HG03565 (cell line): ENCODE measurements at regions not wholly inside any gene's neighbourhood (a gene's known extent, or its start where the extent isn't known, plus 50 kb on each side); places are given as distances from the start of the nearest gene placed in this dataset.

Experiments
- ATAC-seq: cut with Tn5 transposase; IDR thresholded peaks from one replicate; pipeline ENCODE4 v1.9.1; 2021; ENCODE audit warnings: mild to moderate bottlenecking, moderate library complexity; ENCODE audit not compliant: unreplicated experiment

- no peak for ATAC-seq
These were observed 798.1 kb upstream of the LRRC4C start for GRCh38 chr11:42257534-42257933.

GRCh38 chr11:42265072-42265471, 805.6 kb upstream of the LRRC4C start:
- ATAC-seq = no peak

- no peak for ATAC-seq
These were observed 811.9 kb upstream of the LRRC4C start for GRCh38 chr11:42271306-42271705.

- no peak for ATAC-seq
These were observed 814.5 kb upstream of the LRRC4C start for GRCh38 chr11:42273977-42274376.

GRCh38 chr11:42296910-42297309, 837.5 kb upstream of the LRRC4C start:
- no peak for ATAC-seq

- ATAC-seq = no peak
These were observed 840.3 kb upstream of the LRRC4C start for GRCh38 chr11:42299780-42300179.

- no peak for ATAC-seq
These were observed 842.3 kb upstream of the LRRC4C start for GRCh38 chr11:42301777-42302176.

- ATAC-seq = no peak
These were observed 852.1 kb upstream of the LRRC4C start for GRCh38 chr11:42311514-42311913.

GRCh38 chr11:42311944-42312343, 852.5 kb upstream of the LRRC4C start:
- no peak for ATAC-seq

GRCh38 chr11:42315267-42315666, 855.8 kb upstream of the LRRC4C start:
- no peak for ATAC-seq

GRCh38 chr11:42315846-42316245, 856.4 kb upstream of the LRRC4C start:
- no peak for ATAC-seq

- no peak for ATAC-seq
These were observed 860.5 kb upstream of the LRRC4C start for GRCh38 chr11:42319921-42320320.

GRCh38 chr11:42329929-42330565, 870.6 kb upstream of the LRRC4C start:
- no peak for ATAC-seq

- no peak for ATAC-seq
These were observed 878.5 kb upstream of the LRRC4C start for GRCh38 chr11:42337786-42338455.

GRCh38 chr11:42344204-42344792, 884.8 kb upstream of the LRRC4C start:
- ATAC-seq = no peak

GRCh38 chr11:42345933-42346332, 886.5 kb upstream of the LRRC4C start:
- no peak for ATAC-seq

GRCh38 chr11:42363701-42364100, 904.2 kb upstream of the LRRC4C start:
- no peak for ATAC-seq

- ATAC-seq = no peak
These were observed 921.7 kb upstream of the API5 start for GRCh38 chr11:42390116-42390515.

- no peak for ATAC-seq
These were observed 914.3 kb upstream of the API5 start for GRCh38 chr11:42397483-42397882.

- ATAC-seq = no peak
These were observed 904.5 kb upstream of the API5 start for GRCh38 chr11:42407341-42407740.

- peak; percentile 64 for ATAC-seq
These were observed 901.4 kb upstream of the API5 start for GRCh38 chr11:42410251-42410955.

- no peak for ATAC-seq
These were observed 899.2 kb upstream of the API5 start for GRCh38 chr11:42412590-42412989.
